Astrocyte (in vitro differentiated cells and primary cell): ENCODE measurements at regions not wholly inside any gene's neighbourhood (a gene's known extent, or its start where the extent isn't known, plus 50 kb on each side); places are given as distances from the start of the nearest gene placed in this dataset.

Experiments used
- DNase-seq: peaks from one replicate; pipeline ENCODE4 v3.0.0-alpha.2; 2010; ENCODE audit warnings: low read depth
- FAIRE-seq: peaks from 2 replicates; lab custom pipeline; 2011; peaks lifted over from hg19 to GRCh38; lab: Jason Lieb, UNC
- H2AFZ ChIP-seq: 2 replicates; pipeline ENCODE4 v1.6.0; 2012; ENCODE audit warnings: low read depth, low read length, inconsistent platforms
- H3K27ac ChIP-seq: 2 replicates; pipeline ENCODE4 v1.5.1; 2011; ENCODE audit warnings: low read depth, low read length, inconsistent platforms
- H3K27me3 ChIP-seq: 2 replicates; pipeline ENCODE4 v1.6.0; 2011; ENCODE audit warnings: low read length, inconsistent platforms; ENCODE audit not compliant: insufficient read depth
- H3K36me3 ChIP-seq: 2 replicates; pipeline ENCODE4 v1.5.1; 2011; ENCODE audit warnings: low read length, inconsistent platforms; ENCODE audit not compliant: insufficient read depth
- H3K4me1 ChIP-seq: 2 replicates; pipeline ENCODE4 v1.5.1; 2011; ENCODE audit warnings: low read length, inconsistent platforms; ENCODE audit not compliant: insufficient read depth
- H3K4me2 ChIP-seq: 2 replicates; pipeline ENCODE4 v1.6.0; 2012; ENCODE audit warnings: low read length, inconsistent platforms
- H3K4me3 ChIP-seq: 2 replicates; pipeline ENCODE4 v1.5.1; 2011; ENCODE audit warnings: low read depth, mild to moderate bottlenecking, low read length, inconsistent platforms; ENCODE audit not compliant: insufficient read depth
- H3K79me2 ChIP-seq: 2 replicates; pipeline ENCODE4 v1.6.0; 2012; ENCODE audit warnings: mild to moderate bottlenecking, low read length, inconsistent platforms; ENCODE audit not compliant: insufficient read depth
- H3K9ac ChIP-seq: 2 replicates; pipeline ENCODE4 v1.6.0; 2012; ENCODE audit warnings: mild to moderate bottlenecking, low read length, inconsistent platforms
- H3K9me3 ChIP-seq: 2 replicates; pipeline ENCODE4 v1.5.1; 2012; ENCODE audit warnings: low read depth, mild to moderate bottlenecking, low read length, inconsistent platforms; ENCODE audit not compliant: insufficient read depth
- H4K20me1 ChIP-seq: 2 replicates; pipeline ENCODE4 v1.6.0; 2012; ENCODE audit warnings: low read length, inconsistent platforms; ENCODE audit not compliant: insufficient read depth
- H3K27ac Mint-ChIP-seq: one replicate; pipeline ENCODE4 v1.8.0; 2021; ENCODE audit warnings: mild to moderate bottlenecking, mixed read lengths; ENCODE audit not compliant: unreplicated experiment
- H3K27me3 Mint-ChIP-seq: one replicate; pipeline ENCODE4 v1.8.0; 2021; ENCODE audit warnings: low read depth, mixed read lengths; ENCODE audit not compliant: unreplicated experiment
- H3K36me3 Mint-ChIP-seq: one replicate; pipeline ENCODE4 v1.8.0; 2021; ENCODE audit warnings: low read depth, mixed read lengths; ENCODE audit not compliant: unreplicated experiment
- H3K4me1 Mint-ChIP-seq: one replicate; pipeline ENCODE4 v1.8.0; 2021; ENCODE audit warnings: low read depth, mixed read lengths; ENCODE audit not compliant: unreplicated experiment
- H3K4me3 Mint-ChIP-seq: one replicate; pipeline ENCODE4 v1.8.0; 2021; ENCODE audit warnings: mild to moderate bottlenecking, moderate library complexity, mixed read lengths; ENCODE audit not compliant: unreplicated experiment
- H3K9me3 Mint-ChIP-seq: one replicate; pipeline ENCODE4 v1.8.0; 2021; ENCODE audit warnings: mild to moderate bottlenecking, mixed read lengths; ENCODE audit not compliant: unreplicated experiment
- EZH2 ChIP-seq: IDR thresholded peaks from 2 replicates; pipeline ENCODE4 v1.6.1; 2012; ENCODE audit warnings: mild to moderate bottlenecking, low read length, inconsistent platforms; ENCODE audit not compliant: insufficient read depth
- TF ChIP-seq, protein P1 (sequence below): IDR thresholded peaks from 2 replicates; pipeline ENCODE4 v1.5.1; 2011; ENCODE audit warnings: low read depth, mild to moderate bottlenecking, inconsistent platforms, low read length, moderate library complexity; ENCODE audit not compliant: insufficient read depth

DNA sequence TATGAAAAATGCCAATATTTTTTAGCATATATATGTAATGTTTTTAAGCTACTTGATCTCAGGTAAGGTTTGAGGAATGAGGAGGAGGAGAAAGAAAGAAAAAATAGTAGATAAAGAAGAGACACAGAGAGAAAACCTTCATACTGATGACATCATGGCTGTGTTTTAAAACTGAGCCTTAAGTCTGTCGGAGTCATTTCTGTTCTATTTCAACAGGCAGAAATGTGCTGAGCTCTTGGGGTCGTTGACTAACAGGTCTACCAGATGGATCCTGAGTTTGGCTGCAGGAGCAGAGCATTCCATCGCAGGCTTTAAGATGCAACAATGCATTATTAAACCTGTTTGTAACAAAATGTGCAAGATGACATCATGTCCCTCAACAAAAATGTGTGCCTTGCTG is 356.0 kb downstream of the TGFB2 start:
- H3K4me2 ChIP-seq: no peak overlapping the region
- no peak overlapping the region for H3K4me3 Mint-ChIP-seq
- no peak overlapping the region for H3K4me3 ChIP-seq
- peaks cover 8% of the 10 kb centered on the region for H3K4me1 ChIP-seq
- no peaks in the 10 kb centered on the region for H3K27me3 ChIP-seq
- no peak for TF ChIP-seq EZH2
- H3K27ac ChIP-seq: no peak overlapping the region
- no peak overlapping the region for H3K9ac ChIP-seq
- H3K9me3 Mint-ChIP-seq: no peaks in the 10 kb centered on the region
- no peaks in the 10 kb centered on the region for H3K36me3 Mint-ChIP-seq
- H3K27ac Mint-ChIP-seq: peak overlapping the region; percentile 77
- H3K9me3 ChIP-seq: no peaks in the 10 kb centered on the region
- DNase-seq (no peak), FAIRE-seq (no peak)
- H2AFZ ChIP-seq: no peak overlapping the region
- no peaks in the 10 kb centered on the region for H4K20me1 ChIP-seq
- H3K36me3 ChIP-seq: no peaks in the 10 kb centered on the region
- H3K27me3 Mint-ChIP-seq: no peaks in the 10 kb centered on the region
- peaks cover 27% of the 10 kb centered on the region for H3K4me1 Mint-ChIP-seq
- H3K79me2 ChIP-seq: no peaks in the 10 kb centered on the region

- H3K27me3 Mint-ChIP-seq: no peaks in the 10 kb centered on the region
- H3K9me3 Mint-ChIP-seq: no peaks in the 10 kb centered on the region
- Histone ChIP-seq H2AFZ (no peak overlapping the region), H3K27me3 (no peaks in the 10 kb centered on the region), H3K79me2 (no peaks in the 10 kb centered on the region), H4K20me1 (no peaks in the 10 kb centered on the region), H3K9me3 (no peaks in the 10 kb centered on the region), H3K4me1 (peaks cover 19% of the 10 kb centered on the region), H3K4me3 (no peak overlapping the region), H3K27ac (no peak overlapping the region), H3K4me2 (no peak overlapping the region), H3K9ac (no peak overlapping the region), H3K36me3 (no peaks in the 10 kb centered on the region)
- H3K27ac Mint-ChIP-seq: no peak overlapping the region
- no peak overlapping the region for H3K4me3 Mint-ChIP-seq
- no peak for TF ChIP-seq EZH2
- TF ChIP-seq, protein P1, sequence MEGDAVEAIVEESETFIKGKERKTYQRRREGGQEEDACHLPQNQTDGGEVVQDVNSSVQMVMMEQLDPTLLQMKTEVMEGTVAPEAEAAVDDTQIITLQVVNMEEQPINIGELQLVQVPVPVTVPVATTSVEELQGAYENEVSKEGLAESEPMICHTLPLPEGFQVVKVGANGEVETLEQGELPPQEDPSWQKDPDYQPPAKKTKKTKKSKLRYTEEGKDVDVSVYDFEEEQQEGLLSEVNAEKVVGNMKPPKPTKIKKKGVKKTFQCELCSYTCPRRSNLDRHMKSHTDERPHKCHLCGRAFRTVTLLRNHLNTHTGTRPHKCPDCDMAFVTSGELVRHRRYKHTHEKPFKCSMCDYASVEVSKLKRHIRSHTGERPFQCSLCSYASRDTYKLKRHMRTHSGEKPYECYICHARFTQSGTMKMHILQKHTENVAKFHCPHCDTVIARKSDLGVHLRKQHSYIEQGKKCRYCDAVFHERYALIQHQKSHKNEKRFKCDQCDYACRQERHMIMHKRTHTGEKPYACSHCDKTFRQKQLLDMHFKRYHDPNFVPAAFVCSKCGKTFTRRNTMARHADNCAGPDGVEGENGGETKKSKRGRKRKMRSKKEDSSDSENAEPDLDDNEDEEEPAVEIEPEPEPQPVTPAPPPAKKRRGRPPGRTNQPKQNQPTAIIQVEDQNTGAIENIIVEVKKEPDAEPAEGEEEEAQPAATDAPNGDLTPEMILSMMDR: no peak
- no peak for FAIRE-seq
- H3K4me1 Mint-ChIP-seq: peaks cover 38% of the 10 kb centered on the region
- DNase-seq: no peak
- no peaks in the 10 kb centered on the region for H3K36me3 Mint-ChIP-seq
Measured at GRCh38 chr1:218702775-218703174, 357.6 kb downstream of the TGFB2 start.

GRCh38 chr1:218703836-218704235 is 358.7 kb downstream of the TGFB2 start:
- Mint-ChIP-seq H3K4me1 (peaks cover 38% of the 10 kb centered on the region), H3K27me3 (no peaks in the 10 kb centered on the region), H3K27ac (no peak overlapping the region), H3K9me3 (no peaks in the 10 kb centered on the region), H3K4me3 (no peak overlapping the region), H3K36me3 (no peaks in the 10 kb centered on the region)
- no peaks in the 10 kb centered on the region for H3K9me3 ChIP-seq
- H3K4me3 ChIP-seq: no peak overlapping the region
- H3K36me3 ChIP-seq: no peaks in the 10 kb centered on the region
- TF ChIP-seq EZH2: no peak
- TF ChIP-seq, protein P1: no peak
- no peak overlapping the region for H3K4me2 ChIP-seq
- H2AFZ ChIP-seq: no peak overlapping the region
- no peaks in the 10 kb centered on the region for H4K20me1 ChIP-seq
- H3K4me1 ChIP-seq: peaks cover 19% of the 10 kb centered on the region
- FAIRE-seq (no peak), DNase-seq (no peak)
- H3K79me2 ChIP-seq: no peaks in the 10 kb centered on the region
- no peaks in the 10 kb centered on the region for H3K27me3 ChIP-seq
- no peak overlapping the region for H3K9ac ChIP-seq
- H3K27ac ChIP-seq: no peak overlapping the region
